Stimulated activated naive CD4-positive, alpha-beta T cell (primary cell): ENCODE measurements at regions not wholly inside any gene's neighbourhood (a gene's known extent, or its start where the extent isn't known, plus 50 kb on each side); places are given as distances from the start of the nearest gene placed in this dataset.

Source experiments
- DNase-seq, 6 experiments: peaks; one replicate each; lab custom pipeline; 2025; lab: John Stamatoyannopoulos, UW

- DNase-seq = no peak
Observed at GRCh38 chr1:79312438-79312837, 305.9 kb upstream of the ADGRL4 start.

- no peak for DNase-seq
Observed at GRCh38 chr1:79310609-79311008, 304.1 kb upstream of the ADGRL4 start.

DNA sequence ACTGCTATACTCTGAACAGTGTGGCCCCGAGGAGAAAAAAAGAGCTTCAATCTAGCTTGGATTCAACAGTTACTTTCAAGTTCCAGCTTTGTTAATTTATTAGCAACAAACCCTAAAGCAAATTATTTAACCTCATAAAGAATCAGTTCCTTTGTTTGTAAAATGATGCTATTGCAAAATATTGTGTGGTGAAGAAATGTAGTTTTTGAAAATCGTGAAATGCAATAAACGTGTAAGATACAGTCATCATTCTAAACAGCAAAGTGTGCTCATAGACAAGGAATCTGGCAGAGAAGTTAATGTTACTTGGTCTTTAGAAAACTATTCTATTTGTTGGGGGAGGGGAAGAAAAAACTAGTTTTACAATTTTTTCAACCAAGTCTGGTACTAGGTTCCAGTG is 297.6 kb upstream of the ADGRL4 start:
- no peak for DNase-seq

GRCh38 chr1:79303040-79303439 is 296.5 kb upstream of the ADGRL4 start:
- DNase-seq = no peak

DNA sequence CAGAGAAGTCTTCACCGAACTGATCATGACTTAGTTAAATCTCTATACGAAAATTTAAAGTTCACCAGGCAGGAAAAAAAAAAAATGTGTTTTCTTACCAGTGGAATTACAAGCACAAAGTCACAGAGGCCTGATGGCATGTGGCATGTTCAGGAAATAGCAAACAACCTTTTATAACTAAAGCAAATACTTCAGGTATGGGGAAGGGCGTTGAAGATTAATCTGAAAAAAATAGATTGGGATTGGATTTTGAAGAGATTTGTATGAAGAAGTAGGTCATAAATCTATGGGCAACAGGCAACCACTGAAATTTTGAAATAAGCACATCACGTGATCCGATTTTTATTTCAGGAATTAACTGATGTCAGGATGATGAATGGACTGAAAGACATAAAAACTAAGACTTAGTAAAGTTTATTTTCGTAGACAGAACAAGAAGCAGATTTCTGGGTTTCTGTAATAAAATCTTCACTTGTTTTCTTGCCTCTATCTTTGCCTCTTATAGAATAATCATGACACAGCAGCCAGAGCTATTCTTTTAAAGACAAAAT is 295.9 kb upstream of the ADGRL4 start:
- no peak for DNase-seq

DNA sequence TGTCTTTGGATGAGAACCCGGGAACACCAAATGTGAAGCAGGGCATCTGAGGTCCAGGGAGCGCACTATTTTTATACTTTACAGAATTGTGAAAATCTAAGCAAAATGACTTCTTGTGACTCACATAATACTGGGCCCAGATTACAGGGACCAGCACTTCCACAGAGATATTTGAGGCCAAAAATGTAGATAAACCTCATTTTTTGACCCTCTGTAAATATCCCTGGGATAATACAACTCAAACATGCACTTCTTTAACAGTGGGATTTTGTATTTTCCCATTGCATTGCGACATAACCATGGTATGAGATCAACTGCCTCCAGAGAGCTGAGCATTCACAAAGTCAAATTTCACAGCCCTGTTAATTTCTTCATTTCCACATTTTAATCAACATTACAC is 289.4 kb upstream of the ADGRL4 start:
- DNase-seq = no peak

DNA sequence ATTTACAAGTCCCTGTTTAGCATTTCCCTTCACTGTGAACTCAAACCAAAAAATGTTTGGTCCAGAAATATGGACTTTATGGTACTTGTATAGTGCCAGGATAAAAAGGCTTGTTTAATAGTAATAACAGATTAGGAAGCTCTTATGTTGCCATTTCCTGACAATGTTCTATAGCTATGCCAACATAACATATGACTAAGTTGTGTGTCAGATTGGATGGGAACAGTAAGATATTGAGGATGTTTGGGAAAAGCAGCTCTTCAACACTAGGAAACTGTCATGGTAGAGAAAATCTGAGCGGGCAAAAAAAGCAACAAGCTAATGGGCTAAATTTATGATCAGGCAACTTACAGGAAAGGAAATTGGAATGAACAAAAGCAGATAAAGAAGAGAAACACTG is 287.1 kb upstream of the ADGRL4 start:
- DNase-seq = no peak

DNA sequence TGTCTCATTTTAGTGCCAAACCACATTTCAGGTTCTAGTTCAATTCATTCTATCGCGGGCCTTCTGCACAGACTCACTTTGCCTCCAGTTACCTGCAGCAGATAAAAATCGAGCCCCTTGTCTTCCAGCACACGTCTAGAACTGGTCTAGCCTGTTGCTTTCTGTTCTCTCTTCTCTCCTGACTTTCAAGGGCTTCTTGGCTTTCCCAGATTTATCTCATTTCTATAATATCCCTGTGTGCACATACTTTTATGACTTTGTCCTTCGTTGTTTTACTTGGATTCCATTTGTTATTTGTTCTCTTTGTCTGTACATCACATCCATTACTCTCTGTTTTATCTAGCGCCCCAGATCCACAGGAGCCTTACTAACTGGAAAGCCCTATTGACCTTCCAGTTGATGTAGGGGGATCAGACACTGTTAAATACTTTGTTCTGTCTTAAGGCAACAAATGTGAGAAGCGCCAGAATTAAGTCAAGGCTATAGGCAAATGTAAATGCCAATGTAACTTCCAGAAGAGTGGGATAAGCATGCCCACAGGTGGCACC is 284.5 kb upstream of the ADGRL4 start:
- no peak for DNase-seq

DNA sequence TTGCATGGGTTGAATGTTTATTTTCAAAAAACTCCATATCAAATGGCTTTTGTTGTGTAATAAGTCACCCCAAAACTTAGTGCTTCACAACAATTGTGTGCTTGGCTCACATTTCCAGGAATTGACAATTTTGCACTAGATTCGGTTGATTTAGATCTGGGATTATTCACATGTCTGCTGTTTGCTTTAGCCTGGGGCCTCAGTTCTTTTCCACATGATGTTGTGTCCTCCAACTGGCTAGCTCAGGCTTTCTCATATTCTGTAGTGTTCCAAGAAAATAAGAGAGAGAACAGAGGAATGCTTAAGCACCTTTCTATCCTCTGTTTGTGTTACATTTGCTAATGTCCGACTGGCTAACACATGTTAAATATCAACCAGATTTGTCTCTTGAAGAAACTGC is 281.5 kb upstream of the ADGRL4 start:
- no peak for DNase-seq

DNA sequence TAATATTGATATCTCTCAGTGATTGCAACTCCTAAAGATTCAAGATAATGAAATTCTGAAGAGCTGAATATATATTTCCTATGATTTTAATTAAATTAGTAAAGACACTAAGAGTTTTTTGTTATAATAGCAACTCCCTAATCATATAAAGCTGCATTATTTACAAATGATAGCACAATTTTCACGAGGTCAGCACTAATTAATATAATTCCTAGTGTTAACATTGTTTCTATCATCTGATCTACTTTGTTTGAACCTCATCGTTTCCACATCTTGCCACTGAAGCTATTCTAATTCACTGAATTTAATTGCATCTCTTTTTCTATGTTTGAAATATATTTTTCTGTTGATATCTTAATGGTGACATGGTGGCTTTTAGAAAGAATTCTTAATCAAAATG is 279.1 kb upstream of the ADGRL4 start:
- DNase-seq = no peak

- no peak for DNase-seq
Observed at GRCh38 chr1:79283451-79283850, 276.9 kb upstream of the ADGRL4 start.

- no peak for DNase-seq
Observed at GRCh38 chr1:79281442-79281841, 274.9 kb upstream of the ADGRL4 start.

DNA sequence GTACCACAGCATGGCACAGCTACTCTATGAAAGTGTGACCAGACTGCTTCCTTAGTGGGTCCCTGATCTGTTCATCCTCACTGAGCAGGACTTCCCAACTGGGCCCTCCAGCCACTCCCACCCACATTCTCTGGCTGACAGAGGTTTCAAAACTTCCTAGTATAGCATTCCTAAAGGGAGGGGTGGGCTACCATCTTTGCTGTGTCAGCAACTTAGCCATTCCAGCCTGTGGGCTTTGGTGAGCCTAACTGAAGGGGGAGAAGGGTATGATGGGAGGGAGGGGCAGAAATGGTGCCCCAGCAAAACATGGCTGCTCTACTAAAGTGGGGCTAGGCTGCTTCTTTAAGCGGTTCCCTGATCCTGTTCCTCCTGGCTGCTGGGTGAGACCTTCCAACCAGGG is 265.2 kb upstream of the ADGRL4 start:
- DNase-seq = no peak

GRCh38 chr1:79264975-79265818 is 258.7 kb upstream of the ADGRL4 start:
- DNase-seq = no peak

- no peak for DNase-seq
Observed at GRCh38 chr1:79264285-79264684, 257.8 kb upstream of the ADGRL4 start.

GRCh38 chr1:79262745-79263258 is 256.3 kb upstream of the ADGRL4 start:
- DNase-seq = no peak

DNA sequence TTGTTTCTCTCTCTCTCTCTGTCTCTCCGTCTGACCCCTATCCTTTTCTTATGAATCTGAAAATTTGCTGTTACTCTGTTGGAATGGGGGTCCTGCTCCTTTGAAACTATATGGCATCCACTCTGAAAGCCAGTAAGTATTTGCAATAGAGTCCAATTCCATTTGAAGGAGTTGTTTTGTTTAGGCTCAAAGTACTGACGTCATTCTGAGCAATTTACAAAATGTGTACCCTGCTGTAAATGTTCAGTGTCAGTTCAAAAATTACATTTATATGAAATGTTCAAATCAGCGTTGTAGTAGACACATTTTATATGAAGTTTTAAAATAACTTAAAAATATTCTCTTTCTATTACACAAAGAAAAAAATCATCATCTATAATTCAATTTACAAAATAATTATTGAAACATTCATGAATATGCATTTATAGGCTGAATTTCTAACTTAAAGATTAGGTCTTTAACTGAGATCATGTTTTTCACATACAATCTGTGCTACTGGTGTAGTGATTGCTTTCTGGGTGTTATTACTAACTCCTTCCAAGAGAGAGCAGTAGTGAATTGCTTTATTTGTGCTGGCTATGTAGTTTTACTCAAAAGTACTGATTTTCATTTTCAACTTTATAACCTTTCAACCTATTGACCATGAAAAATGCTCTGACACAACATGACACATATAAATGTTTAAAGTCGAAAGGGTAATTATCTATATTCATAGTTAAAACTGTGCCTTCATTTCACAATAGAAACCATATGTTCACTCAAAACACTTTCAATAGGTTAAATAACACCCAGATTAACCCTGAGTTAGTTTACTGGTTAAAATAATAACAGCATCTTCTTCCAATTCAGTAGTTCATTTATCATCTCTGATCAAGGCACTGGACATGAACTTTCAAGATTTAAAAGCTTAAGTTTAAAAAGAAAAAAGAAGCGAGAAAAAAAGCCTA is 253.1 kb upstream of the ADGRL4 start:
- DNase-seq = no peak

GRCh38 chr1:79255421-79255820 is 248.9 kb upstream of the ADGRL4 start:
- DNase-seq = no peak

- DNase-seq = no peak
Observed at GRCh38 chr1:79252598-79252997, 246.1 kb upstream of the ADGRL4 start.

DNA sequence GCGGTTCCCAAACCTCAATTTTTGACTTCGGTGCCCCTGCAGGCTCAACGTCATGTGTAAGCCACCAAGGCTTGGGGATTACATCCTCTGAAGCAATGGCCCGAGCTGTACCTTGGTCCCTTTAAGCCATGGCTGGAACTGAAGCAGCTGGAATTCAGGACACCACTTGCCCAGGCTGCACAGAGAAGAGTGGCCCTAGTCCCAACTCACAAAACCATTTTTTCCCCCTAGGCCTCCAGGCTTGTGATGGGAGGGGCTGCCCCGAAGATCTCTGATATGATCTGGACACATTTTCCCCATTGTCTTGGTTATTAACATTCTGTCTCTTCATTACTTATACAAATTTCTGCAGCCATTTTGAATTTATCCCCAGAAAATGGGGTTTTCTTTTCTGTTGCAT is 233.3 kb upstream of the ADGRL4 start:
- no peak for DNase-seq

DNA sequence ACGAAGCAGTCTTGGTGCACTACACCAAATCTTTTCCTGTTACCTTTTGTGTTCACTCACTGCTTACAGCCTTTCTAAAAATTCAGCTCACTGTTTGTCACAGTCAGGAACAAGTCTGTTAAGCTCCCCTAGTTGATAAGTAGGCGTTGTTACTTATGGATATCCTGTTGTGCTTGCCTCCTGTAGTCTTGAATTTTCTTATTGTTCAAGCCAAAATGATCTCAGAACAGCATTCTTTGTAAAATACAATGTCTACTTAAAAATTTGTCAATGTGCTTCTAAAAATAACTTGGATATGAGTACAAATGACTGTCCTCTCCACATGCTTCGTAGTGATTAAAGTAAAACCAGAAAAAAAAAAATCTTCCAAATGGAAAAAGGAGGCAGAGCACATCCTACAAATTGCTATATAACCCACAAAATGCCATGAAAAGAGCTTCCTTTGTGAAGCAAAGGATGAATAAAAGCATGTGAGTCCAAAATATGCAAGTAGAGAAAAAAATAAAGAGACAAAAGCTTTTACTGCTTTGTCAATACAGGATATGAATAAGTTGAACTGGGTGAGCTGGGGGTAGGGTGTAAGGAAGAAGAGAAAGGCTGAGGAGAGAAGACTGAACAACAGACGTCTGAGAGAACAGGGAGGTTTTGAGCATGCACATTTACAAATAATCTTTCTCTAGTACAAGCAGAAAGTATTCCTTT is 228.9 kb upstream of the ADGRL4 start:
- DNase-seq = no peak

DNA sequence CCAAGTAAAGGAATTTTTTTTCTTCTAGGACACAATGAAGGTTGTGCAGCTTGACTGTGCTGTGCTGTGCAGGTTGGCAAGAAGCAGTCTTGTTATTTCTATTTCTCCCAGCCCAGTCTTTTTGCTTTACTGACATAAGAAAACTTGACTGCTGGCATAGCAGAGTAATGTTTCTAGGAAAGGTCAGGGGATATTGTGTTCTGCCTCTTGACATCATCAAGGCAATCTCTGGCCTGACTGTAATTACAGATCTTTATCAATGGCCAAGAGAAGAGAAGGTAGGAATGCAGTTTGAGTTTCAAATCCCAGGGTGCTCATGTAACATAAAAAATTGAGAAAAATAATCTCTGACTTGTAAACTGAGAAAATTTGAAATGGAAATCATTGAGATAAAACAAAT is 226.3 kb upstream of the ADGRL4 start:
- DNase-seq = no peak
